Neural cell (in vitro differentiated cells): ENCODE measurements at regions not wholly inside any gene's neighbourhood (a gene's known extent, or its start where the extent isn't known, plus 50 kb on each side); places are given as distances from the start of the nearest gene placed in this dataset.

Source experiments
- EP300 ChIP-seq: fragments of 450-650 bp; conservative IDR thresholded peaks from 2 replicates; pipeline ENCODE4 v1.6.1; 2014; ENCODE audit warnings: antibody characterized with exemption, mild to moderate bottlenecking, moderate library complexity; ENCODE audit not compliant: poor library complexity, severe bottlenecking
- TF ChIP-seq, protein P1 (sequence below): fragments of 450-650 bp; IDR thresholded peaks from 2 replicates; pipeline ENCODE4 v1.5.1; 2014; ENCODE audit warnings: antibody characterized with exemption, mild to moderate bottlenecking, moderate library complexity; ENCODE audit not compliant: poor library complexity, severe bottlenecking

DNA sequence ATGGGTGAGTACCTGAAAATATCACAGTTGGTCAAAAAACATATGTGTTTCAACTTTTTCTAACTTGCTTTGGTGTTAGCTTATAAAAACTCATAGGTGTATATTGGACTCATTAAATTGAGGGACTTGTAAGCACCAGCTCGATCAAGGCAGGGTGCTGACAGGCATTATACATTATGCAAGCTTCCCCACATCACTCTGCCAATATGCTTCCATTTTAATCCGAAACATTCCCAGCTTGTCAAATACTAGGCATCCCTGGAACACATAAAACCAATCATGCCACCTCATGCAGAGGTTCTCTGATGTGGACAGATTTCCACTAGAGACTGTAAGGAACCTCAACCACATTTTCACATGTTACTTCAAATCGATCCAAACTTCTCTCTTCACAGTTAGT is 187.3 kb upstream of the NT5E start:
- no peak for TF ChIP-seq EP300
- TF ChIP-seq, protein P1, sequence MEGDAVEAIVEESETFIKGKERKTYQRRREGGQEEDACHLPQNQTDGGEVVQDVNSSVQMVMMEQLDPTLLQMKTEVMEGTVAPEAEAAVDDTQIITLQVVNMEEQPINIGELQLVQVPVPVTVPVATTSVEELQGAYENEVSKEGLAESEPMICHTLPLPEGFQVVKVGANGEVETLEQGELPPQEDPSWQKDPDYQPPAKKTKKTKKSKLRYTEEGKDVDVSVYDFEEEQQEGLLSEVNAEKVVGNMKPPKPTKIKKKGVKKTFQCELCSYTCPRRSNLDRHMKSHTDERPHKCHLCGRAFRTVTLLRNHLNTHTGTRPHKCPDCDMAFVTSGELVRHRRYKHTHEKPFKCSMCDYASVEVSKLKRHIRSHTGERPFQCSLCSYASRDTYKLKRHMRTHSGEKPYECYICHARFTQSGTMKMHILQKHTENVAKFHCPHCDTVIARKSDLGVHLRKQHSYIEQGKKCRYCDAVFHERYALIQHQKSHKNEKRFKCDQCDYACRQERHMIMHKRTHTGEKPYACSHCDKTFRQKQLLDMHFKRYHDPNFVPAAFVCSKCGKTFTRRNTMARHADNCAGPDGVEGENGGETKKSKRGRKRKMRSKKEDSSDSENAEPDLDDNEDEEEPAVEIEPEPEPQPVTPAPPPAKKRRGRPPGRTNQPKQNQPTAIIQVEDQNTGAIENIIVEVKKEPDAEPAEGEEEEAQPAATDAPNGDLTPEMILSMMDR: no peak
